Fibroblast of skin of scalp (primary cell): ENCODE measurements at regions not wholly inside any gene's neighbourhood (a gene's known extent, or its start where the extent isn't known, plus 50 kb on each side); places are given as distances from the start of the nearest gene placed in this dataset.

Source experiments
- DNase-seq: peaks from one replicate; pipeline ENCODE4 v3.0.0-alpha.2; 2013

DNA sequence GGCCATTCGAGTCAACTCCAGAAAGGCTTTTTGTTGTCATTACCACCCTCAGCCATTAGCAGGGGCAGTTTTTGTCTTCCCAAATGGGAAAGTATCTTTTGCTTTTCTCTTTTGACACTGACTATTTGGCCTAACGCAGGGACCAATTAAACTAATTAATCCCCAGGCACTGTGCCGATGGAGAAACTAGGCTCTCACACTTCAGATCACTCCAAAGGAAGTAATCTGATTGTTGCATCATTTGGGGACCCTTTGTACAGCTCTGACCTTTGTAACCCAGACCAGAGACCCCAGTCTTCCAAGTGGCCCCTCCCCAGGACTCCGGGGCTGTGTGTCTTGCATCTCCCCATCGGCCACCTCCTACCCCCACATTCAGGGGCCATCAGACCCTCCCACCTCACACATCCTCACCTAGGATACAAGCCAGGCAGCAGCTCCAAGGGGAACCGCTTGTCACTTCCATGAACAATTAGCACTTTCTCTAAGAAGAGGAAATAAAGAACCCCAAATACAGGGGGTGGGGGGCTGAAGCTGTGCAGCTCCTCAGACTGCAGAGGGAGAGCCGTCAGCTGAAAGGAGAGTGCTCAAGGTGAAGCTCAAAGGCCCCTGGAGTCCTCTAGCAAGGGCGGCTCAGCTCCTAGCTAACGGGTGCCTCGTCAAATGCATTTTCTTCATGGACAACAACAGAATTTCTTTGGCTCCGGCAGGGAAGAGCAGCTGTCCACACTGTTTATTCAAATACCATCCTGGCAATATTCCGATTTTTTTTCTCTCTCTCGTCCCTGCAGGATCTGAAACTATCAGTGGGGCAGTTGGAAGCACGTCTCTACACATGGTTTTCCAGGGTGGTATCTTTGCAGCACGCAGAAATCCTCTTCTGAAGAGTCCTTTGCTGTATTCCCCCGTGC lies 64.3 kb upstream of the DIO3 start:
- no peak for DNase-seq

DNA sequence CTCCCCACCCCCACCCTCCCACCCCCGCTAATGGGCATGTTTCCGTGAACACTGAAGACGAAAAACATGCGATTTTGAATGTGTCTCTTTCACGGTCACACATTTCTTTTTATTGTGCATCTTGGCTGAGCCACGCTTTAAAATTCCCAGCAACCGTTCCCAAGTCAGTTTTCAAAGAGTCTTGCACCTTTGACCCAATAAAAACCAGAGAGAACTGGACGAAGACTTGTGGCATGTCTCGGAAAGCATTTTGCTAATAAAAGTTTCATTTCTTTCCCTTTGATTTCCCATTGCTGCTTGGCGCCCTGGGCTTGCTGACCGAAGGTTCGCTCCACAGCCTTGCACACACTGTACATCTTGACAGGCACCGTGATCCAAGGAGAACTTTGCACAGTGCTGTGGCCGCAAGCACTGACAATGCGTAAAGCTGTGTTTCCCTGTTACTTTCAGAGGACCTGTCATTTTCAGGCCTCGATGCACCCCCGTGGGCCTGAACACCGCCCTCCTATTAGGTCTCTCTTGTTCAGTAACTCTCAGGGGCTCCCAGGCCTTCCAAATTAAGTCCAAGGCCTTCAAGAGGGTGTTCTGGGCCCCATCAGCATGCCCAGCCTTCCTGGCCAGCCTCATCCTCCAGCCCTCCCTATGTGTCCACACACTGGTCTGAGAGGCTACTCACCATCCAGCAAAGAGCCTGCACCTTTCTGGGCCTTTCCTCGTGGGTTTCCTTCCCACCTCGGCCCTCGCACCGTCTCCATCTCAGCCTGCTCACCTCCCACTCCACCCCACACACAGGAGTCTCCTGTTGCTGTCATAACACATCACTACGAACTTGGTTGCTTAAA lies 63.4 kb upstream of the DIO3 start:
- no peak for DNase-seq

- no peak for DNase-seq
Measured at GRCh38 chr14:101498526-101498860, 62.8 kb upstream of the DIO3 start.

DNA sequence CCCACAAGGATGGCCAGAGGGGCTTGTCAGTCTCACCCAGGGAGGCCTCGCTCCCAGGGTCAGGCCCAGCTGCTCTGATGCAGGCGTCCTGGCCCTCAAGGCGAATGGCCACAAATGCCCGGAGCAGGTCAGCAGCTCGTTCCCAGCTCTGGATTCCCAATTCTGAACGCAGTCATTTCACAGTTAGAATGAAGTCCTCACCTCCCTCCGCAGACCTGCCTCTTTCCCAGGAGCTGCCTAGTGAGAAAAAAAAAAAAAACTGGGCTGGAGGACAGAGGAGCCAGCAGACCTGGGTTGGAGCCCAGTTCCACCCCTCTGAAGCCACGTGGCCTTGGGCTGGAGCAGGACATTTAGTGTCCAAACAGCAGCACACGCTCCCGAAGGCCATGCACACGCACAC lies 62.2 kb upstream of the DIO3 start:
- no peak for DNase-seq

DNA sequence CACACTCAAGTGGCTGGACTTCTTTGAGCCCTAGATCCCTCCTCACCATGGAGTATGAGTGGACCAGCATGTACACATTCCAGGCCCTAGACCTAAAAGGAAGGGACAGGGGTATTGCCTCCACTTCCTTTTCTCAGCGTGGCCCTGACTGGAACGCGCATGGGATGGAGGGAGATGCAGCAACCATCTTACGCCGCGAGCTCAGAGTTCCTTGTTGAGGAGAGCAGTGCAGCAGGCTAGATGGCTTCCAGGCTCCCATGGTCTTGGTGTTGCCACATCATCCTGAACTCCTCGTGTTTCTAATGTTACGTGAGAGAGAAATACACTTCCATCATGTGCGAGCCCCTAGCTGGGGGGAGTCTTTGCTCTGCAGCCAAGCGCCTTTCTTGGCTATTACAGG lies 61.8 kb upstream of the DIO3 start:
- DNase-seq, result no peak

DNA sequence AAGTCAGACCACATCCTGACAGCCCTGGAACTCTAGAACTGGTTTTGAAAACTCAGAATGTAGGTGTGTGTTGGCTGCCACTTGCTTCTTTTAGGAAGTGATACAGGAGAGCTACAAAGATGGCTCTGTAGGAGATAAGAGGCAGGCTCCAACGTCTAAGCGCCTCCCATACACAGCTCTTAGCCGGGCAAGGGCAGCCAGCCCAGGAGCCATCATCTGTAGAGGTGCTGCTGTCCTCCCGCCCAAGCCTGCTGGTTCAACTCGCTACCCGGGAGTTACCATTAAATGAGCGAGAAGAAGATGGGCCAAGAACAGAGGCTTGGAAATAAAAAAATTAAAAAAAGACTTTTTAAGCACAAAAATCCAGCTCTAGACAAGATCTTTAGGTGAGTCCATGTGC lies 61.2 kb upstream of the DIO3 start:
- no peak for DNase-seq

GRCh38 chr14:101500681-101501080 lies 60.6 kb upstream of the DIO3 start:
- DNase-seq, result no peak

DNA sequence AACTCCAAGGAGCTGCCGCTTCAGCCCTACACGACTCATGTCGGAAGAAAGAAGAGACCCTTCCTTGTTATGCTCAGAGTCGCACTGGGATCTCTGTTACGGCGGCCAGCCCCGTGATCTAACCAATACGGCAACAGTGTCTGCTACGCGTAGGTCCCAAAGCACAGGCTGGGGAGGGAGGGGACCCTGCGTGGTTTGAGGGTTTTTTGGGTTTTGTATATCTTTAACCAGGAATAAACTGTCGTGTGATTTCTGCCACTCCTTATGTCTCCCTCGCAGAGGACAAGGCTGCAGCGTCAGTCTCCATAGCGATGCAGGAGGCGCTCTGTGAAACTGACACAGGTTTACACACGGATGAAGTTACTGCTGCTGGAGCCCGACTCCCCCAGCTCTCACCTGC lies 60.0 kb upstream of the DIO3 start:
- no peak for DNase-seq

GRCh38 chr14:101501858-101502615 lies 59.3 kb upstream of the DIO3 start:
- no peak for DNase-seq

DNA sequence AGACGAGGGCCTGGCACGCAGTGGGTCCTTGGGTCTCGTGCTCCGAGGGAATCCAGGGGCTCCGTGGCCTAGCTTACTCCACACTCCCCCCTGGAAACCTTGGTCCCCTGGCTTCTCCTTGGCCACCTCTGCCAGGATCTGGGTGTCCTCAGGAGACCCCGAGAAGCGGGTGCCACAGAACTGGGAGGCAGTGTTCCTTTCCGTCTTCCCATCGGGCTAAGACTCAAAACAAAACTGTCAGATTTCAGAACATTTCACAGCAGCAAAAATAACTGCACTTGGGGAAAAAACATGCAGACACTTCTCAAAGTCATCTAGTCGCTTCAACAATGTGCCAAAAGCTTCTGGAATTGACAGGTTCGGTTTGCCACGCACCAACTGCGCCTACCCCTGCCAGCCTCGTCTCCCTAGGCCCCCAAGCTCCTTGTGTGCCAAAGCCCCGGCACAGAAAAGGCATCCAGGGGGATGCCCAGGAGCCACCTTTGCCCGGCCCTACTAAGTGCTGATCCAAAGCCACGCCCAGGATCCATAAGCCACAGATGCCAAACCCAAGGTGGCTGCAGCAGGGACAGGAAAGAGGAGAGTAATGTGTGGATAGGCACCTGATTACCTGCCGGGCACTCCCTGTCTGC lies 58.4 kb upstream of the DIO3 start:
- no peak for DNase-seq

DNA sequence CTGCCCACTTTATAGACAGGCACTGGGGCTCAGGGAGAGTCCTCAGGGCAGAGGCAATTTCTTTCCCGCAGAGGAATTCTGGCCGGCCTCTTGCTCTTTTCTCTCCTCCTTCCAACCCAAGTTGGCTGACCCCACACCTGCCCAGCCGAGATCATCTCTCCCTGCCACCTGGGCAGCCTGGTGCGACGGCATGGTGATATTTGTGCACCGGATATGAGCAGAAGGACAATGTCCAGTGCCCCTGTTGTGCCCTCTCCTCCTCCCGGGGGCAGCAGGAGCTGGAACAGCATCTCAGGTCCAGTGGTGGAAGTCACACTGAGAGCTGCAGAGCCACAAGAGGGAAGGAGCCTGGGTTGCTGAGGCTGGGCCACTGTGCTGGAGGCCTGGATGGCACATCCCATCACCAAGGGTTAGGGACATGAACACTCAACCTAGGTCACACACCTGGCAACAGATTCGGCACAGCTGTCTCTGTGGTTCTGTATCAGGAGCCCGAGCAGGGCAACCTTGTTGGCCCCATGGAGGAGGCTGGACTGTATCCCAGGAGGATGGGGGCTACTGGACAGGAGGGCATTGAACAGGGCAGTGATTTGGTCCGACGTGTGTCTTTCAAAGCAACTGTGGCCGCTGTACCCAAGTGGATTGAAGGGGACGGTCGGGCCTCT lies 57.7 kb upstream of the DIO3 start:
- no peak for DNase-seq

DNA sequence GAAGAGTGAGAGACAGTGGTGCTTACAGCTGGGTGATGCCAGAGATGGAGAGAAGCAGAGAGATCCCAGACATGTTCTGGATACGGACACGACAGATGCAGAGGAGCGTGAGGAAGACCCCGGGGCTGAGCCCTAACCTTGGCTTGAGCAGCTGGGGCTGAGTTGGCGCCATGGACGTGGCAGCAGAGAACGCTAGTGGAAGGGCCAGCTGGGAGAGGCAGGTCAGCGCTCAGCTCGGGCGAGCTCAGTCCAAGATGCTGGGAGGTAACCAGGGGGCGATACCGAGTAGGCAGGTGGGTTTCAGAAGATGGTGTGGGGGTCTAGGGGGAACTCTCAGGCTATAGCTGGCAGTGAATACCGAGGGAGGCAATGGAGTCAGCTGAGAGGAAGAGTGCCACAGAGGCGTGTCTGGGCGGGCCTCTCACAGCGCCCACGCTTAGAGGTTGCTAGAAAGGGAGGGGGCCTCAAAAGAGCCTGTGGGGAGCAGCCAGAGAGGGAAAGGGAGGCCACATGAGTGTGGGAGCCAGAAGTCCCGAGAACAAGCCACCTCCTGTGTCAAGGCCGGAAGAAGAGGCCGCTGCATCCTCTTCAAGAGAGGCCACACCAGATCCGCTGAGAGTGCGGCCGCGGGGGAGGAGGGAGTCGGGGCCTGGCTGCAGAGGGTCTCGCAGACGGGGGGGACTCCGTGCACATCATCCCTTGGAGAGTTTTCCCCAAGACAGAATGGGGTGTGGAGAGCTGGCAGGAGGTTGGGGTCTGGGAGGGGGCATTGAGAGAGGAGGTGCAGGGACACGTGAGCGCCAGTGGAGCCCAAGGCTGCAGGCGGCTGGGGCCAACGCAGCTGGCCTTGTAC lies 57.0 kb upstream of the DIO3 start:
- no peak for DNase-seq

- no peak for DNase-seq
Measured at GRCh38 chr14:101505236-101505970, 55.9 kb upstream of the DIO3 start.

GRCh38 chr14:101506211-101506925 lies 54.9 kb upstream of the DIO3 start:
- no peak for DNase-seq

GRCh38 chr14:101506926-101507835 lies 54.1 kb upstream of the DIO3 start:
- no peak for DNase-seq

GRCh38 chr14:101507836-101508150 lies 53.5 kb upstream of the DIO3 start:
- no peak for DNase-seq

DNA sequence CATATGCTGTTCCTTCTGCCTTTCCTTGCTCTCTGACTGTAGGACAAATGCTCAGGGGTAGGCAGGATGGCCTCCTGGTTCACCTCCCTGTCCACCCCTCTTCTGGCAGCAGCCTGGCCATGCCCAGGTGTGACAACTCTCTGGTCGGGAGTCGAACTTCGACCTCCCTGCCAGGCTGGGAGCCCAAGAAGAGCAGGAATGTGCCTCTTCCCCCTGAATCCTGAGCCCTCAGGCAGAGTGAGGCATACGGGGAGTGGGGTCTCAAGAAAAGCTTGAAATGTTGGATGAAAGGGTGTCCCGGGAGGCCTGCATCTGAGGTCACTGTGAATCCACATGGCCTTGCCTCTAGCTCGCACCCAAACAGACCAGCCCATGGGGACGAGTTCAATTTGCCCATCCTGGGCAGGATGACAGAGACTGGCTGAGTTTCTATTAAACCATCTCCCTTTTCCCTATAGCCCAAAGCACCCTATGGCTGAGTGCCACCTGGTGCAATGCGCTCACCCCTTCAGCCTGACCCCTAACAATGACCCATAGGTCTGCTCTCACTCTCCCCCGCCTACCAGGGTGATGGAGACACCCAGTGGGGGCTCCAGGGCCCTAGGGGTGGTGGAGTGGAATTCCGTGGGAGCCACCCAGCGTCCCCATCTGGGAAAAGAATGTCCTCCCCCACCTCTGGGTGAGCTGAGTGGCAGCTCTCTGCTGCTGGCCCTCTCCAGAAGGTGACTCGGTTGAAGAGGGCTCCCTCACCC lies 52.9 kb upstream of the DIO3 start:
- no peak for DNase-seq
